ENCODE measurements at regions not wholly inside any gene's neighbourhood (a gene's known extent, or its start where the extent isn't known, plus 50 kb on each side); places are given as distances from the start of the nearest gene placed in this dataset.

GRCh38 chr10:43874984-43875383 is 226.3 kb upstream of the ZNF32 start:
- DNase-seq (ENCODE audit: low read depth in 2 of 2): no peak

GRCh38 chr10:43873717-43874116 is 225.0 kb upstream of the ZNF32 start:
- no peak for DNase-seq (ENCODE audit: low read depth in 2 of 2)

GRCh38 chr10:43872644-43873043 is 224.0 kb upstream of the ZNF32 start:
- no peak for DNase-seq (ENCODE audit: low read depth in 2 of 2)

GRCh38 chr10:43871545-43871944 is 222.9 kb upstream of the ZNF32 start:
- no peak for DNase-seq (ENCODE audit: low read depth in 2 of 2)

- no peak for DNase-seq (ENCODE audit: low read depth in 2 of 2)
Measured at GRCh38 chr10:43870968-43871439, 222.3 kb upstream of the ZNF32 start.

GRCh38 chr10:43869669-43870322 is 221.1 kb upstream of the ZNF32 start:
- no peak for DNase-seq (ENCODE audit: low read depth in 2 of 2)

GRCh38 chr10:43868952-43869351 is 220.3 kb upstream of the ZNF32 start:
- DNase-seq (ENCODE audit: low read depth in 2 of 2): no peak

- DNase-seq (ENCODE audit: low read depth in 2 of 2): no peak
Measured at GRCh38 chr10:43867667-43868565, 219.2 kb upstream of the ZNF32 start.

GRCh38 chr10:43867113-43867512 is 218.4 kb upstream of the ZNF32 start:
- no peak for DNase-seq (ENCODE audit: low read depth in 2 of 2)

- no peak for DNase-seq (ENCODE audit: low read depth in 2 of 2)
Measured at GRCh38 chr10:43866712-43867111, 218.0 kb upstream of the ZNF32 start.

- DNase-seq (ENCODE audit: low read depth in 2 of 2): no peak
Measured at GRCh38 chr10:43865265-43866135, 216.8 kb upstream of the ZNF32 start.

GRCh38 chr10:43864656-43865055 is 216.0 kb upstream of the ZNF32 start:
- no peak for DNase-seq (ENCODE audit: low read depth in 2 of 2)

GRCh38 chr10:43863859-43864591 is 215.3 kb upstream of the ZNF32 start:
- no peak for DNase-seq (ENCODE audit: low read depth in 2 of 2)

- DNase-seq (ENCODE audit: low read depth in 2 of 2): no peak
Measured at GRCh38 chr10:43863270-43863669, 214.6 kb upstream of the ZNF32 start.

- no peak for DNase-seq (ENCODE audit: low read depth in 2 of 2)
Measured at GRCh38 chr10:43862756-43863155, 214.1 kb upstream of the ZNF32 start.

GRCh38 chr10:43861966-43862751 is 213.5 kb upstream of the ZNF32 start:
- no peak for DNase-seq (ENCODE audit: low read depth in 2 of 2)

GRCh38 chr10:43859016-43859525 is 210.4 kb upstream of the ZNF32 start:
- DNase-seq (ENCODE audit: low read depth in 2 of 2): no peak

- DNase-seq (ENCODE audit: low read depth in 2 of 2): no peak
Measured at GRCh38 chr10:43857931-43858315, 209.2 kb upstream of the ZNF32 start.

- DNase-seq (ENCODE audit: low read depth in 2 of 2): no peak
Measured at GRCh38 chr10:43857206-43857930, 208.7 kb upstream of the ZNF32 start.

GRCh38 chr10:43856299-43856698 is 207.6 kb upstream of the ZNF32 start:
- no peak for DNase-seq (ENCODE audit: low read depth in 2 of 2)
